Activated CD8-positive, alpha-beta T cell treated with anti-CD3 and anti-CD28 coated beads for 36 hours (primary cell): ENCODE measurements at regions not wholly inside any gene's neighbourhood (a gene's known extent, or its start where the extent isn't known, plus 50 kb on each side); places are given as distances from the start of the nearest gene placed in this dataset.

Experiments
- ATAC-seq: fragments of 200-7000 bp; cut with Tn5 transposase; one replicate; pipeline ENCODE4 v1.10.0; 2021; ENCODE audit warnings: mild to moderate bottlenecking, moderate library complexity
- CTCF ChIA-PET: fragments of 350-600 bp; sonication (Branson Sonifier 250); formaldehyde crosslinking; loops from one replicate; lab custom pipeline; 2021; ENCODE audit warnings: antibody characterized with exemption; lab: Charles Lee
- POLR2A ChIA-PET: fragments of 350-600 bp; sonication (Branson Sonifier 250); formaldehyde crosslinking; loops from one replicate; lab custom pipeline; 2021; ENCODE audit warnings: antibody characterized with exemption; lab: Charles Lee
- DNase-seq: peaks from one replicate; pipeline ENCODE4 v3.0.0-alpha.2; 2020
- H3K27ac Mint-ChIP-seq: one replicate; pipeline ENCODE4 v1.8.0; 2021; ENCODE audit warnings: mild to moderate bottlenecking, mixed read lengths
- H3K27me3 Mint-ChIP-seq: one replicate; pipeline ENCODE4 v1.8.0; 2021; ENCODE audit warnings: mixed read lengths
- H3K36me3 Mint-ChIP-seq: one replicate; pipeline ENCODE4 v1.8.0; 2021; ENCODE audit warnings: low read depth, mixed read lengths
- H3K4me1 Mint-ChIP-seq: one replicate; pipeline ENCODE4 v1.8.0; 2021; ENCODE audit warnings: low read depth, mixed read lengths
- H3K4me3 Mint-ChIP-seq: one replicate; pipeline ENCODE4 v1.8.0; 2021; ENCODE audit warnings: mild to moderate bottlenecking, moderate library complexity, mixed read lengths
- H3K9me3 Mint-ChIP-seq: one replicate; pipeline ENCODE4 v1.8.0; 2021; ENCODE audit warnings: mixed read lengths
- CTCF ChIP-seq: fragments of 200-600 bp; IDR thresholded peaks from one replicate; pipeline ENCODE4 v1.8.0; 2022; ENCODE audit warnings: antibody characterized with exemption, mild to moderate bottlenecking
- intact Hi-C: fragments of 100-400 bp; cut with micrococcal nuclease; formaldehyde crosslinking; loops from one replicate; pipeline ENCODE4 v1.10.0; 2022

GRCh38 chr5:158320934-158321333 lies 462.0 kb upstream of the CLINT1 start:
- intact Hi-C loops: no loop called here
- ATAC-seq: no peak
- ChIA-PET CTCF (interaction anchor here (1.0 kb wide), 1 partner anchor 246 kb away, joined by 3 read pairs; no protein-coding TSS in a partner anchor), POLR2A (no interaction called here)
- no peak for TF ChIP-seq CTCF
- Mint-ChIP-seq H3K27ac (no peak overlapping the region), H3K36me3 (no peaks in the 10 kb centered on the region), H3K9me3 (no peaks in the 10 kb centered on the region), H3K4me1 (no peaks in the 10 kb centered on the region), H3K27me3 (no peaks in the 10 kb centered on the region), H3K4me3 (no peak overlapping the region)
- no peak for DNase-seq

GRCh38 chr5:158320178-158320674 lies 461.3 kb upstream of the CLINT1 start:
- no peaks in the 10 kb centered on the region for H3K36me3 Mint-ChIP-seq
- TF ChIP-seq CTCF: no peak
- intact Hi-C loops: no loop called here
- no peaks in the 10 kb centered on the region for H3K4me1 Mint-ChIP-seq
- no peaks in the 10 kb centered on the region for H3K27me3 Mint-ChIP-seq
- ChIA-PET POLR2A (no interaction called here), CTCF (interaction anchor here (1.0 kb wide), 1 partner anchor 245 kb away, joined by 3 read pairs; no protein-coding TSS in a partner anchor)
- H3K4me3 Mint-ChIP-seq: no peak overlapping the region
- ATAC-seq (no peak), DNase-seq (no peak)
- no peak overlapping the region for H3K27ac Mint-ChIP-seq
- no peaks in the 10 kb centered on the region for H3K9me3 Mint-ChIP-seq

GRCh38 chr5:158317507-158317906 lies 458.6 kb upstream of the CLINT1 start:
- intact Hi-C loops: no loop called here
- ChIA-PET CTCF (no interaction called here), POLR2A (no interaction called here)
- Mint-ChIP-seq H3K4me3 (no peak overlapping the region), H3K4me1 (no peaks in the 10 kb centered on the region), H3K36me3 (no peaks in the 10 kb centered on the region), H3K9me3 (no peaks in the 10 kb centered on the region), H3K27ac (no peak overlapping the region), H3K27me3 (peaks cover 2% of the 10 kb centered on the region)
- no peak for ATAC-seq
- DNase-seq: no peak
- TF ChIP-seq CTCF: no peak

GRCh38 chr5:158313733-158314464 lies 455.0 kb upstream of the CLINT1 start:
- H3K4me1 Mint-ChIP-seq: no peaks in the 10 kb centered on the region
- intact Hi-C loops: no loop called here
- DNase-seq: no peak
- H3K4me3 Mint-ChIP-seq: no peak overlapping the region
- peaks cover 2% of the 10 kb centered on the region for H3K27me3 Mint-ChIP-seq
- no peaks in the 10 kb centered on the region for H3K36me3 Mint-ChIP-seq
- no peaks in the 10 kb centered on the region for H3K9me3 Mint-ChIP-seq
- no peak for TF ChIP-seq CTCF
- POLR2A ChIA-PET: no interaction called here
- CTCF ChIA-PET: interaction anchor here (1.3 kb wide), 1 partner anchor 200 kb away, joined by 3 read pairs; no protein-coding TSS in a partner anchor
- no peak overlapping the region for H3K27ac Mint-ChIP-seq
- no peak for ATAC-seq

- H3K4me3 Mint-ChIP-seq: no peak overlapping the region
- H3K9me3 Mint-ChIP-seq: no peaks in the 10 kb centered on the region
- DNase-seq: no peak
- peaks cover 2% of the 10 kb centered on the region for H3K27me3 Mint-ChIP-seq
- CTCF ChIA-PET: interaction anchor here (1.3 kb wide), 1 partner anchor 201 kb away, joined by 3 read pairs; no protein-coding TSS in a partner anchor
- H3K27ac Mint-ChIP-seq: no peak overlapping the region
- no peak for ATAC-seq
- POLR2A ChIA-PET: no interaction called here
- H3K4me1 Mint-ChIP-seq: no peaks in the 10 kb centered on the region
- H3K36me3 Mint-ChIP-seq: no peaks in the 10 kb centered on the region
- no peak for TF ChIP-seq CTCF
- intact Hi-C loops: no loop called here
These were observed 454.2 kb upstream of the CLINT1 start for GRCh38 chr5:158313027-158313732.
